GM11168 (cell line): ENCODE measurements at regions not wholly inside any gene's neighbourhood (a gene's known extent, or its start where the extent isn't known, plus 50 kb on each side); places are given as distances from the start of the nearest gene placed in this dataset.

ENCODE experiments used
- in situ Hi-C: fragments of 300-500 bp; cut with MboI; formaldehyde crosslinking; loops from one replicate; pipeline ENCODE4 v1.12.0; 2022; ENCODE audit warnings: low sequenced_read_pairs; ENCODE audit not compliant: unreplicated experiment

GRCh38 chr21:43321111-43321510, 105.8 kb downstream of the SIK1 start:
- in situ Hi-C loops = loop anchor here (25.0 kb wide), 1 partner anchor 316 kb away; no protein-coding TSS in a partner anchor

- in situ Hi-C loops = loop anchor here (25.0 kb wide), 1 partner anchor 317 kb away; no protein-coding TSS in a partner anchor
Observed at GRCh38 chr21:43320526-43320925, 106.4 kb downstream of the SIK1 start.

- in situ Hi-C loops = loop anchor here (25.0 kb wide), 1 partner anchor 318 kb away; no protein-coding TSS in a partner anchor
Observed at GRCh38 chr21:43318841-43319781, 107.8 kb downstream of the SIK1 start.

- in situ Hi-C loops = loop anchor here (25.0 kb wide), 1 partner anchor 319 kb away; no protein-coding TSS in a partner anchor
Observed at GRCh38 chr21:43318368-43318767, 108.6 kb downstream of the SIK1 start.

GRCh38 chr21:43317959-43318358, 109.0 kb downstream of the SIK1 start:
- in situ Hi-C loops = loop anchor here (25.0 kb wide), 1 partner anchor 319 kb away; no protein-coding TSS in a partner anchor

GRCh38 chr21:43317254-43317748, 109.6 kb downstream of the SIK1 start:
- in situ Hi-C loops = loop anchor here (25.0 kb wide), 1 partner anchor 320 kb away; no protein-coding TSS in a partner anchor

GRCh38 chr21:43316156-43316845, 110.6 kb downstream of the SIK1 start:
- in situ Hi-C loops = loop anchor here (25.0 kb wide), 1 partner anchor 321 kb away; no protein-coding TSS in a partner anchor

GRCh38 chr21:43315244-43316137, 111.4 kb downstream of the SIK1 start:
- in situ Hi-C loops = loop anchor here (25.0 kb wide), 1 partner anchor 322 kb away; no protein-coding TSS in a partner anchor

GRCh38 chr21:43313939-43314405, 113.0 kb downstream of the SIK1 start:
- in situ Hi-C loops = loop anchor here (25.0 kb wide), 1 partner anchor 323 kb away; no protein-coding TSS in a partner anchor

- in situ Hi-C loops = loop anchor here (25.0 kb wide), 1 partner anchor 324 kb away; no protein-coding TSS in a partner anchor
Observed at GRCh38 chr21:43313221-43313938, 113.6 kb downstream of the SIK1 start.

GRCh38 chr21:43312751-43313169, 114.2 kb downstream of the SIK1 start:
- in situ Hi-C loops = loop anchor here (25.0 kb wide), 1 partner anchor 325 kb away; no protein-coding TSS in a partner anchor

GRCh38 chr21:43312011-43312410, 114.9 kb downstream of the SIK1 start:
- in situ Hi-C loops = loop anchor here (25.0 kb wide), 1 partner anchor 325 kb away; no protein-coding TSS in a partner anchor

GRCh38 chr21:43311301-43311817, 115.6 kb downstream of the SIK1 start:
- in situ Hi-C loops = loop anchor here (25.0 kb wide), 1 partner anchor 326 kb away; no protein-coding TSS in a partner anchor

- in situ Hi-C loops = loop anchor here (25.0 kb wide), 1 partner anchor 328 kb away; no protein-coding TSS in a partner anchor
Observed at GRCh38 chr21:43308815-43309283, 118.1 kb downstream of the SIK1 start.

GRCh38 chr21:43308101-43308814, 118.7 kb downstream of the SIK1 start:
- in situ Hi-C loops = loop anchor here (25.0 kb wide), 1 partner anchor 329 kb away; no protein-coding TSS in a partner anchor

GRCh38 chr21:43307677-43308070, 119.3 kb downstream of the SIK1 start:
- in situ Hi-C loops = loop anchor here (25.0 kb wide), 1 partner anchor 330 kb away; no protein-coding TSS in a partner anchor
